Neural progenitor cell (in vitro differentiated cells): ENCODE measurements at regions not wholly inside any gene's neighbourhood (a gene's known extent, or its start where the extent isn't known, plus 50 kb on each side); places are given as distances from the start of the nearest gene placed in this dataset.

Experiments used
- CTCF ChIP-seq: fragments of 200-600 bp; sonication (generic); IDR thresholded peaks from 2 replicates; pipeline ENCODE4 v1.5.1; 2017; ENCODE audit warnings: antibody characterized with exemption, mild to moderate bottlenecking
- EZH2phosphoT487 ChIP-seq: fragments of 200-600 bp; sonication (generic); IDR thresholded peaks from 2 replicates; pipeline ENCODE4 v1.6.1; 2017; ENCODE audit warnings: antibody characterized with exemption

GRCh38 chr20:37596168-37596567 is 68.5 kb upstream of the BLCAP start:
- no peak for TF ChIP-seq CTCF
- no peak for TF ChIP-seq EZH2phosphoT487
